ENCODE measurements at regions not wholly inside any gene's neighbourhood (a gene's known extent, or its start where the extent isn't known, plus 50 kb on each side); places are given as distances from the start of the nearest gene placed in this dataset.

DNA sequence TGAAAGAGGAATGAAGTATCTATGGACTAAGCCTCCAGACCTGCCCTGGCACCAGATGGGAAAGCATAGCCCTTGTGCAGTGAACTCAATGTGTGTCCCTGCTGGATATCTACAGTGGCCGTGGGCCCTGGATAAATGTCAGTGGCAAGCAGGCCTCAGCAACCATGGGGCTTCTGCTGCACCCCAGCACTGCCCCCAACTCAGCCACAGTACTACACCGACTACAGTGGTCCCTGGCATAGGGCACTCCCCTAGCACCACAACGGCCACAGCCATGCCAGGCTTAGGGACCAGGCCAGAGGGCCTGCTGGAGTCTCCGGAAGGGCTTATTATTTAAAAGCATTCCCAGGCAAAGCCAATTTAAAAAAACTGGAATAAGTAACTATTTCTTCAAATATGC lies 459.1 kb downstream of the SH2D1A start:
- H3K4me1 Mint-ChIP-seq: no peaks in the 10 kb centered on the region
- H3K9ac ChIP-seq (ENCODE audit: insufficient read depth, low read length, poor library complexity, severe bottlenecking): no peak overlapping the region
- no peak overlapping the region for H3K4me3 ChIP-seq (replicated peaks in 1 of 3; ENCODE audit: low read depth in 2 of 3, low read length in 3 of 3)
- TF ChIP-seq, protein P1, sequence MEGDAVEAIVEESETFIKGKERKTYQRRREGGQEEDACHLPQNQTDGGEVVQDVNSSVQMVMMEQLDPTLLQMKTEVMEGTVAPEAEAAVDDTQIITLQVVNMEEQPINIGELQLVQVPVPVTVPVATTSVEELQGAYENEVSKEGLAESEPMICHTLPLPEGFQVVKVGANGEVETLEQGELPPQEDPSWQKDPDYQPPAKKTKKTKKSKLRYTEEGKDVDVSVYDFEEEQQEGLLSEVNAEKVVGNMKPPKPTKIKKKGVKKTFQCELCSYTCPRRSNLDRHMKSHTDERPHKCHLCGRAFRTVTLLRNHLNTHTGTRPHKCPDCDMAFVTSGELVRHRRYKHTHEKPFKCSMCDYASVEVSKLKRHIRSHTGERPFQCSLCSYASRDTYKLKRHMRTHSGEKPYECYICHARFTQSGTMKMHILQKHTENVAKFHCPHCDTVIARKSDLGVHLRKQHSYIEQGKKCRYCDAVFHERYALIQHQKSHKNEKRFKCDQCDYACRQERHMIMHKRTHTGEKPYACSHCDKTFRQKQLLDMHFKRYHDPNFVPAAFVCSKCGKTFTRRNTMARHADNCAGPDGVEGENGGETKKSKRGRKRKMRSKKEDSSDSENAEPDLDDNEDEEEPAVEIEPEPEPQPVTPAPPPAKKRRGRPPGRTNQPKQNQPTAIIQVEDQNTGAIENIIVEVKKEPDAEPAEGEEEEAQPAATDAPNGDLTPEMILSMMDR (IDR thresholded peaks at IDR 0.05): no peak
- no peaks in the 10 kb centered on the region for H4K20me1 ChIP-seq (ENCODE audit: insufficient read depth, low read length)
- H3K36me3 Mint-ChIP-seq: no peaks in the 10 kb centered on the region
- H3K4me1 ChIP-seq (ENCODE audit: control insufficient read depth in 1 of 2, insufficient read depth in 2 of 2, low read length in 2 of 2): no peaks in the 10 kb centered on the region
- intact Hi-C loops (cut with micrococcal nuclease): no loop called here
- peaks cover 0 to 3% of the 10 kb centered on the region in 2 donors for H3K9me3 ChIP-seq (replicated peaks in 1 of 2; ENCODE audit: control insufficient read depth in 1 of 2, insufficient read depth in 1 of 2, low read length in 2 of 2)
- no peak overlapping the region for H3K27ac Mint-ChIP-seq
- no peak overlapping the region for H3K4me2 ChIP-seq (replicated peaks; ENCODE audit: extremely low read depth, low read length, poor library complexity, severe bottlenecking)
- peaks cover 0 to 1% (median 0%) of the 10 kb centered on the region in 3 donors for H3K27me3 Mint-ChIP-seq (ENCODE audit: low read depth in 3 of 3)
- H3K79me2 ChIP-seq (ENCODE audit: insufficient read depth, low read length): no peaks in the 10 kb centered on the region
- no peak overlapping the region for H2AFZ ChIP-seq (ENCODE audit: insufficient read depth, low read depth, low read length, poor library complexity, severe bottlenecking)
- H3K27ac ChIP-seq (ENCODE audit: low read depth in 1 of 2, low read length in 2 of 2): no peak overlapping the region
- peaks cover 0 to 8% (median 4%) of the 10 kb centered on the region in 7 donors for H3K9me3 Mint-ChIP-seq
- H3K4me3 Mint-ChIP-seq: no peak overlapping the region
- no peak for DNase-seq
- 83% methylated on average over 1 of the region's 4 CpGs for WGBS (ENCODE audit: insufficient coverage)
- H3K36me3 ChIP-seq (replicated peaks in 1 of 2; ENCODE audit: control insufficient read depth in 1 of 2, insufficient read depth in 2 of 2, low read length in 2 of 2): no peaks in the 10 kb centered on the region
- no peaks in the 10 kb centered on the region for H3K27me3 ChIP-seq (ENCODE audit: control insufficient read depth in 2 of 2, insufficient read depth in 2 of 2, low read length in 2 of 2)

DNA sequence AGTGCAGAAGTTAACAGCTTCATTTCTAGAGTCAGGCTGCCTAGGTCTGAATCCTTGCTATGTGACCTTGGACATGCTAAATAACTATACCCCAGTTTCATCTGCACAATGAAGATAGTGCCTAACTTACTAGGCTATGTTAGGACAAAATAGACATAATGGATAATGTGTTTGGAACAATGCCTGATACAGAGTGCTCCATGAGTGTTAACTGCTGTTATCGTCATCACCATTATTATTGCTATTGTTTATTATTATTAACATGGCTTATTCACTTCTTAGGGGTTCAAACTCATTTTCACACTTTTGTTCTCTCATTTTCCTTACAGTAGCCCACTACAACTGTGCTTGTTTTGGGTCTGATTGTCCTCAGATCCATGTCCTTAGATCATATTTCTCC lies 467.7 kb downstream of the SH2D1A start:
- H3K27me3 Mint-ChIP-seq (ENCODE audit: low read depth in 3 of 3): no peaks in the 10 kb centered on the region
- H3K4me1 Mint-ChIP-seq: no peaks in the 10 kb centered on the region
- Histone ChIP-seq H3K4me3 (replicated peaks in 1 of 3; ENCODE audit: low read depth in 2 of 3, low read length in 3 of 3) (no peak overlapping the region), H3K27me3 (ENCODE audit: control insufficient read depth in 2 of 2, insufficient read depth in 2 of 2, low read length in 2 of 2) (no peaks in the 10 kb centered on the region), H3K79me2 (ENCODE audit: insufficient read depth, low read length) (no peaks in the 10 kb centered on the region), H3K4me1 (ENCODE audit: control insufficient read depth in 1 of 2, insufficient read depth in 2 of 2, low read length in 2 of 2) (no peaks in the 10 kb centered on the region), H3K9me3 (replicated peaks in 1 of 2; ENCODE audit: control insufficient read depth in 1 of 2, insufficient read depth in 1 of 2, low read length in 2 of 2) (no peaks in the 10 kb centered on the region), H3K4me2 (replicated peaks; ENCODE audit: extremely low read depth, low read length, poor library complexity, severe bottlenecking) (no peak overlapping the region), H3K9ac (ENCODE audit: insufficient read depth, low read length, poor library complexity, severe bottlenecking) (no peak overlapping the region), H2AFZ (ENCODE audit: insufficient read depth, low read depth, low read length, poor library complexity, severe bottlenecking) (no peak overlapping the region), H3K27ac (ENCODE audit: low read depth in 1 of 2, low read length in 2 of 2) (no peak overlapping the region), H3K36me3 (replicated peaks in 1 of 2; ENCODE audit: control insufficient read depth in 1 of 2, insufficient read depth in 2 of 2, low read length in 2 of 2) (no peaks in the 10 kb centered on the region), H4K20me1 (ENCODE audit: insufficient read depth, low read length) (no peaks in the 10 kb centered on the region)
- no peak for DNase-seq
- H3K36me3 Mint-ChIP-seq: no peaks in the 10 kb centered on the region
- H3K9me3 Mint-ChIP-seq: no peaks in the 10 kb centered on the region
- no peak overlapping the region for H3K27ac Mint-ChIP-seq
- intact Hi-C loops (cut with micrococcal nuclease): no loop called here
- H3K4me3 Mint-ChIP-seq: no peak overlapping the region
- no CpG with 5 or more reads among the region's 1 CpG for WGBS (ENCODE audit: insufficient coverage)
- TF ChIP-seq, protein P1 (IDR thresholded peaks at IDR 0.05): no peak

Data from CD14-positive monocyte (primary cell).